Fibroblast of lung (primary cell): ENCODE measurements at regions not wholly inside any gene's neighbourhood (a gene's known extent, or its start where the extent isn't known, plus 50 kb on each side); places are given as distances from the start of the nearest gene placed in this dataset.

Experiments used
- CTCF ChIP-seq, 2 donors: IDR thresholded peaks in 1 of 2; conservative IDR thresholded peaks in 1 of 2; 1 replicate in 1 of 2; 2 replicates in 1 of 2; pipeline ENCODE4 v1.5.1; 2011 to 2012; ENCODE audit warnings: low read length in 2 of 2, control low read depth in 1 of 2, inconsistent platforms in 1 of 2, low read depth in 1 of 2, mild to moderate bottlenecking in 1 of 2
- EZH2 ChIP-seq: IDR thresholded peaks from 2 replicates; pipeline ENCODE4 v1.5.1; 2012; ENCODE audit warnings: low read length, control low read depth, mild to moderate bottlenecking; ENCODE audit errors: missing control alignments

GRCh38 chr6:26249957-26250697 is 114.9 kb upstream of the BTN3A2 start:
- TF ChIP-seq CTCF (conservative IDR thresholded peaks at IDR 0.05 in 1 of 2, IDR thresholded peaks at IDR 0.05 in 1 of 2; ENCODE audit: low read depth in 1 of 2, low read length in 2 of 2) (peak; percentile 35 to 40), EZH2 (no peak)
